ENCODE measurements at regions not wholly inside any gene's neighbourhood (a gene's known extent, or its start where the extent isn't known, plus 50 kb on each side); places are given as distances from the start of the nearest gene placed in this dataset.

DNA sequence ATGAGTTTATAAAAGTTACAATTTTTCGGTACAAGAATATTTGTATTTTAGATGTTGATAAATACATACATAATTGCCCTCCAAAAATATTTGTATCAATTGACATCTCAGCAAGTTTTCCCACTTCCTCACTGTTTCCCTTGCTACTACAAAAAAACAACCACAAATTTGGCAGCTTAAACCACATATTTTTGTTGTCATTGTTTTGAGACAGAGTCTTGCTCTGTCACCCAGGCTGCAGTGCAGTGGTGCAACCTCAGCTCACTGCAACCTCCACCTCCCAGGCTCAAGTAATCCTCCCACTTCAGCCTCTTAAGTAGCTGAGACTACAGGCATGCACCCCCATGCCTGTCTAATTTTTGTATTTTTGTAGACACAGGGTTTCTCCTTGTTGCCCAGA, 162.8 kb upstream of the RARB start:
- no peak for DNase-seq

DNA sequence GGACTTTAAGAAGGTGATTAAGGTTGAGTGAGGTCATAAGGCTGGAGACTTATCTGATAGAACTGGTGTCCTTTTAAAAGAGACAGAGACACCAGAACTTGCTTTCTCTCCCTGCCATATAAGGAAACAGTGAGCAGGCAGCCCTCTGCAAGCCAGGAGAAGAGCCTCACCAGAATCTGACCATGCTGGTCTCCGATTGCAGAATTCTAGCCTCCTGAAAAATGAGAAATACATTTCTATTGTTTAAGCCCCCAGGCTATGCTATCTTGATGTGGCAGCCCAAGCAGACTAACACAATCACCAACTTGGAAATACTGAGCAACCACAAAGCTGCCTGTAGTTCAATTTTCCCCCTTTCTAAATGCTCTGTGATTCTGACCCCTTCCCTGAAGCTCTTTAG, 161.4 kb upstream of the RARB start:
- DNase-seq = no peak

DNA sequence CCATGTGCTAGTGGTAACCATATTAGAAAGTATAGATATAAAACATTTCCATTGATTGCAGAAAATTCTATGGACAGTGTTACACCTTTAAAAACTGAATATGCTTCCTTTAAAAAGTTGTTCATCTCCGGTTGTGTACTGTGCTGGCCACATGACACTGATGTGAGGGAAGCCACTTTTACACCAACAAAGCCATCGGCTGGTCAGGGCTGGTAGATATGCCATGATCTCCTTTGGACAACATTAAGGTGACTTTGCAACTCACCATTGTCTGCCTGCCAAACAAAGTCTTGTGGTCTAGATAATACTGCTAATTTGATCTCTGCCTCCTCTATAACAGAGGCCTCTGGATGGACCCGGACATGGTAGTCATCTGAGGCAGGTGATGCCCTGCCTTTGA, 156.0 kb upstream of the RARB start:
- no peak for DNase-seq

DNA sequence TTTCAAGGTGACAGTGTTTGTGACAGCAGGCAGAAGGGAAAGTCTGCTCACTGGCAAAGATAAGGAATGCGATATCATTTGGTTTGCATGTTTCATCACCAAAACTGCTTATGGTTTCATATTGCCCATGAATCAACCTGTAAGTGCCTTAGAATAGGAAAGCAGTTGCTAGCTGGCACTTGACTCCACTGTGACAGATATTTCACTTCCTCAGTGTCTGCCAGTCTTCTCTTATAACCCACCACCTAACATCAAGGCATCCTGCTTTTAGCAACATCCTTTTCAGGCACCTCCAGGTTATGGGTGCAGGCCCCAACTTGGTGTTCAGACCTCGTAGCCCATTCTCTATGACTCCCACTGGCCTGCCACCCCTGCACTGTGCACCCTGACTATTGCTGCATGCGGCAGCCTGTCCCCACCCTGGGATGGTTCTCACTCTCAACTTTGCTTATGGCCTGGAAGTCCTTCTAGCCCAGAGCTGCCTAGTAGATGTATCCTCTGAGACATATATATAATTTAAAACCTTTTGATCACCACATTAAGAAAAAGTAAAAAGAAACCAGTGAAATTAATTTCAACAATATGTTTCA, 154.4 kb upstream of the RARB start:
- DNase-seq = no peak

DNA sequence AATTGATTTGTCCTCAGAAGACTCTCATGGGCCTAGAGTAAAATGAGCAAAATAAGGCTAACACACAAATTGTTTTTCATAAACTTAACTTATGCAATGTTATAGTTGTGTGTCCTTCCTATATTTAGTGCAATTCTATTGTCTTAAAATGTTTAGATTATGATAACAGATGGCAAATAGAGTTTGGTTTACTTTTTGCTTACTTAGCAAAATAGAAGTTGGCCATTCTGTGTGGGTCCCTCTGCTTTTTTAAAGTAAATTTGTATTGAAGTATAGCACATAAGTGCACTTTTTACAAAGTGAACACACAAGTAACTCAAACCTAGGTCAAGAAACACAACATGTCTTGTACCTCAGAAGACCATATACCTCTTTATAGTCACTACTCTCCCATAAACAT, 150.6 kb upstream of the RARB start:
- DNase-seq = no peak

DNA sequence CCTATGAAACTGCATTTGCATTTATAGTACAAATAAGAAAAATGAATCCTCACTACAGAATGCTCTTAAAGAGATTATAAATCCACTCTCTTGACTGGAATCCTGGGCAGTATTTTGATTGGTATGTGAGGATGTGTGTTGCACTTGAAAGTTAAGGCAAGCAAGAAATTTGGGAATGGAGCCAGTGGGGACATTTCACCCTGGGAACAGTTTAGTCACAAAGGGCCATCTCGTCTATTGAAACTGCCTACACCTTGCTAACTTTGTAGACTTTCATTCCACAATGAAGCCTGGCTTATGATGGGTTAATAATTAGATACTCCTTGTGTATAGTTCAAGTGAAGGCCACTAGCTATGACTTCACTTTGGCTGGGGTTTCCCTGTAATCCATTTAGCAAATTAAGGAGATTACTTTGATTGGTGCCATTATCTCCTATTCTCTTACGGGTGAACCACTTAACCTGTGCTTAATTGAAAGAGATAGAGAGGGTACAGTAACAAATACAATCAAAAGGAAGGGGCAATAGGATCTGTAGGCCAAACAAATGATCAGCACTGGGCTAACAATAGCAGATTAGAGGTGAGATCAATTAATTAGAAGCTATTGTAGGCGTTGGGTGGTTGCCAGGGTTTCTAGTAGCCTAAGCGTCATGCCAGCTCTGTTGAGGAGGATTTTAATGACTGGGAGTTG, 146.9 kb upstream of the RARB start:
- no peak for DNase-seq

DNA sequence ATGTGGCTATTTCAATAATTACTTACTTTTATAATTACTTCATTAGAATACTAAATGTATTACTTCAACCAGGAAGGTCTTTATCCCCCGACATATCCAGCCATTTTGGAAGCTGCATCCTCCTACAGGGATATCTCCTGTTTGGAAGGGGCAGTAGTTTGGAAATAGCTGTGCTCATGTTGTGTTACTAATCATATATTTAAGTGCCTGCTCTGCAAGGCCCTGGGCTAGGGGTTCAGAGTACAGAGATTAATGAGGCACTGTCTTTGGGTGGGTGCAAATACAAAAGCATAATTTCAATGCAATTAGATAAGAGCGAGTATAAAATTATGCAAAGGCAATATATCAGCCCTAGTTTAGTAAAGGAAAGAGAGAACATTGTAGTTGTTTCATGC, 146.3 kb upstream of the RARB start:
- no peak for DNase-seq

DNA sequence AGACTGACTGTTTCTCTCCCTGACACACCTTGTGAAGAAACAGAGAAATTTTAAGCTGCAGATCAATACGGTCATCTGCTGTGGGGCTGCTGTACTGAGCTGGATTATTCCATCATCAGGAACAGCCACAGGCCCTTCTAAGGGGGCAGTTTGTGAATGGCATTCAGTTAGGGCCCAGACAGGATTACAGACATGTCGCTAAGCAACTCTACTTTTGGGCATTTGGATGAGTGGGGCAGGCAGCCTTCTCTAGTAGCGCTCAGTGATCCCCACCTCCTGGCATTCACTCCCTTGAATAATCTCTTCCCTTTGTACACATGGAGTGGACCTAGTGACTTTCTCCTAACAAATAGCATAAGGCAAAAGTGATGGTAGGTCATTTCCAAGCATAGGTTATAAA, 144.4 kb upstream of the RARB start:
- DNase-seq = no peak

DNA sequence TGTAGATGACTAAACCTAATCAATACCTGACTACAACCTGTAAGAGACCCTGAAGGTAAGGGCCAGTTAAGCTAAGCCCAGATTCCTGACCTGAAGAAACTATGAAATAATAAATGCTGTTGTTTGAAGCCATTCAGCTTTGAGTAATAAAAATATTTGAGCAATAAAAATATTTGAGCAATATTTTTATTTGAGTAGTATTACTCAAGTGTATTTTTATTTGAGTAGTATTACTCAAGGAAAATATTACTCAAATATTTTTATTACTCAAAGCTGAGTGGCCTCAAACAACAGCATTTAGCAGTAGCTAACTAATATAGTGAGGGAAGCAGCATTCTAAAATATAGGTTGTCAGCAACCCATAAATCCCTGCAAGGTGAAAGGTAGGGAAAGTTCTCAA, 143.8 kb upstream of the RARB start:
- no peak for DNase-seq

DNA sequence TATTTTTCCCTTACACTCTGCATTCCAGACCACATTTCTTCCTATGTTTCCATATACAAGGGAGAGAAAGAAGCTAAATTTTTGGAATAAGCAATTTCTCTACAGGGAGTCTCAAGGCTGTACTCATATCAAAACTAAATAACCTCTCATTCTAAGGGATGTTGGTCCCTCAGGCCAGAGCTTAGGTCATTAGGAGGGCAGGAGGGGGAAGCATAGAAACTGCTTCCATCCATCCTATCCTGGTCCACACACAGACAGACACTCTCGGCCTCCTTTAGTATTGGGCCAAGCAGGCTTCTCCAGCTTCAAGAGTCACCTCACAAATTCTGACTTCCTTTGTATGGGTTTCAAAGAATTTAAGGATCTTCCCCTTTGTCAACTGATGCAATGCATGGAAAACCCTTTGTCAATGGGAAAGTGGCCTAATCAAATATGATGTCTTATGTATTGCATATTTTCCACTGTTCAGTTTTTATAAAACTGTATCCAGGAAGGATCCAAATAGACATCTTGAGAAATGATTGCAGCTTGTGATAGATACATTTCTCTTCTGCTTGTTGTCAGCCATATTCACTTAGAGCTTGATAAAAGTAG, 140.7 kb upstream of the RARB start:
- DNase-seq = no peak

DNA sequence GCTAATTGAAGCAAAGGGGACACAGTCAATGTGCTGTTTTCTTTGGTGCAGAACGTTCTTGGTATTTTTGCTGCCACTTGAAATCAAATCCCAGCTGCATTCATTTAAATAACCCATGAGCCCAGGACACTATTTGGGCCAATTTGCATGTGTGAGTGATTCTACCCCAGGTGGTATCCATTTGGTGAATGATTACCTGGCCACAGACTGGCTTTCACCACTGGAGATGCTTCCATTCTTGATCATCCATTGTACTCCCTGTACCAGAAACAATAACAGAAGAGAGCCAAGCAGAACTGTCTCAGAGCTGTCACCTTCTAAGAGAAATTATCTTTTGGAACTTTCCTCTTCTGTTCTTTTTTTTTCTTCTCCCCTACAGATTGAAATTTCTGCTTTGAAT, 139.7 kb upstream of the RARB start:
- DNase-seq = no peak

DNA sequence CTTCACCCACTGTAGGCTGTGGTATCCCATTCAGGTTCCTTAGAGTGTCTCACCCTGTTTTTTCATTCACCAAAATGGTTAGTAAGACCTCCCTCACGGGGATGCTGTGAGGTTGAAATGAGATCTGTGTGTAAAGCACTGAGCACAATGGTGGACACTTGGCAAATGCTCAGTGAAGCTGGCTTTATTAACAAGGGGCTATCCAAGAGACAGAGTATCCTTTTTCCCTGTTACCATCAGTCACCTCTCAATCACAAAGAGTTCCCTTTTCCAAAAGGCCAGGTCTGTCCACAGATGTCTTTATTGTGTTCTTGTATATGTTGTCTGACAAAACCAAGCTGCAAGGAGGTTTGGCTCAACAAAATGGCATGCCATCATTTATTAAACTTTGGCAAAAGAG, 138.9 kb upstream of the RARB start:
- no peak for DNase-seq

DNA sequence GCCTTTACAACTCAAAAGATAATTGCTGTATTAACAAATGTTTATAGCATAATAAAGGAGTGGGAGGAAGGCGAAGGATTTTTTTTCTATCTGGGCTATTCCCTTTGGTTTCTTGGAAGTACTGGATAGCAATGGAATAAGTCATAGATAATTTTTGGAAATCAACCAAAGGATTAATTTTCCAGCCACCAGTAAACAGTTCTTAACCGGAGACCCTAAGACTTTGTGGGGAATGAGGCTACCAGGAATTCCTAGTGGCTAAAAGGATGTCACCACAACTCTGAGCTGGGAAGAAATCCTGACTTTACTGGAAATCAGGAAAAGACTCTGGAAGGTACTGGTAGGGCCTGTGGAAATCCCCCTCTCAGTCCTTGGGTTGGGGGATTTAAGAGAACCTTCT, 138.4 kb upstream of the RARB start:
- DNase-seq = no peak

DNA sequence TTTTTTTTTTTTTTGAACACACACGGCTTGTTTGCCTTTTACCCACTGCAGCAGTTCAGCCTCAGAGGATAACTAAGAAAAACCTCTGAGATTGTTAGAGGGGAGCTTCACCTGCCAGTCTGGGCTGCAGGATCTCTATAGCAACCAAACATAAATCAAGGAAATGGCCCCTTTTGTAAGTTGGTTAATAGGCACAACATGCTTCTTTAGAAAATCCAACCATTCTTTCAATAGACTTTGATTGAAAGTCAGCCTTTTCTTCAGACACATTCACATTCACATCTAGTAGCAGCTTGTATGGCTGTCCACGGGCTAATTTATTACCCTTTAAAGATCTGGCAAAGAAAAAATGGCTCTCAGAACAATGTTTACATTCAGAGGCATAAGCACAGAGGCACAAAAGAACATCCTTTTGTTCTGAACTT, 136.6 kb upstream of the RARB start:
- no peak for DNase-seq

DNA sequence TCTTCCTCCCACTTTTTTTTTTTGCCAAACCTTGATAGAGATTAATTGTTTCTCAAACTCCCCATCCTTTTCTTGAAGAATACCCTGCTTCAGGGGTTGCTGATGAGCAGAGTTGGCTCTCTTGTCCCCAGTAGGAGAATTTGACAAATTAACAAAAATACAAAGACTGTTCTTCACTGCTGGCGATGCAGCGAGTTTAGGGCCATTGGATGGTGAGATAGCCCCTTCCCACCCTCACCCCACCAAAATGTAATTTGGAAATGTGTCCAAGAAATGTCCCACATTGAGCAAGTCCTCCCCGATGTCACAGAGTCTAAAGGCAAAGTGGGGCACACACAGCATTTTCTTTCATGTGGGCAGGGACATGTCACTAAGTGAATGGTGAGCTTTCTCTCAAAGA, 136.0 kb upstream of the RARB start:
- DNase-seq = no peak

DNA sequence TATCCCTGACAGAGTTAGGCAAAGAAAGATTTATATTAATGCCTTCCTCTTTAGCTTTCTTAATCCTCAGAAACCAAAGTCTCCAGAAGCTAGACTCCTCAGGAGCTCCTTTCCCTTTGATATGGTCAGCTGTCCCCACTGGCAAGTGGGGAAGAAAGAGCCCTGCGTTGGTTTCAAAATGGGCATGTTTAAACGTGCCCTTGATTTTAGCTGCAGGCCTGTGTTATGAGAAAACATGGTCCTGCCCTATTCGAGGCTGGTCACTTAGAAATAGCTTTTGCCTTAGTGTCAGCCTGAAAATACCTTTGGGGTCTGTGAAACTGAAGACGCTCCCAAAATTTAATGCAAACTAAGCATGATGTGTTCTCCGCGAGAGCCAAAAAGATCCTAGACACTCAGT, 135.5 kb upstream of the RARB start:
- DNase-seq = no peak

DNA sequence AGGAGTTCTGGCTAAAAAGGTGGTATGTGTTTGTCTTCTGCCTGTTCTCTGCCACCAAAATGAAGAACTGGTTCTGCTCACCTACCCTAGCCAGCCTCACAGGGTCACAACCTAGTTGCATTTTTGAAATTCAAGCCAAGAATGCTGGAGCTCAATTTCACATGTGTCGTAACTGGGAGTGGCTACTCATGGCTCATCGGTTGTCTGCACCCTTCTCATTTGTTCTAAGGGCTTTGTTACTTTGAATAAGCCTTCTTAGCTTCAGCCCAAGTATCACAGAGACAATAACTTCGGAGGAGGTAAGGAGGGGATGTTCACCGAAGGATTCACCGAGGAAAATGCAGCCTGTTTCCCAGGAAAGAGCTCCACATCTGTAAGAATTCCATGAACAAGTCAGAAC, 134.3 kb upstream of the RARB start:
- no peak for DNase-seq

DNA sequence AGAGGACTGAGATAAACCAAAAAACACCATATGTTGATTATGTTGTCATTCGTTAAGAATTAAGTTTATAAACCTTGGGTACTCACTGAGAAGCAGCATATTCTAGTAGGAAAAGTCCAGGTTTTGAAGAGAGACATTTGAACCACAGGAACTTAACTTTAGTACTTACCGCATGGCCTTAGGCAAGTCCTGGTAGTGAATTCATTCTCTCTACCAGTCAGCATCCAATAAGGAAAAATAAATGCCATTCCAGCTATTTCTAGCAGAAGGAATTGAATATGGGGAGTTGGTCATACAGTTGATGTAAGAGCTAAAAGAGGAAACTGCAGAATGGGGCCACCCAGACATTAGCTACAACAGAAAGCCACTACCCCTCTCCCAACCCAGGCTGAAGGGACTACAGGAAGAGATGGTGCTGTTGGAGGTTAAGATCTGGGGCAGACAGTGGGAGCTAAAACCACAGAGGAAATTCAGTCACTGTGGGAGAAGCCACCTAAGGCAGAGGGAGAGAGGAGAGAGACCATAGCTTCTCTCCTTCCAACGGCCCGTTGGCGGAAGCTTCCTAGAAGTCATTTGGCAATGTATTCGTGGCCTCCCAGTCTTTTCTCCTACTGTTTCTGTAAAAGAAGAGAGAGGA, 133.8 kb upstream of the RARB start:
- DNase-seq = no peak

DNA sequence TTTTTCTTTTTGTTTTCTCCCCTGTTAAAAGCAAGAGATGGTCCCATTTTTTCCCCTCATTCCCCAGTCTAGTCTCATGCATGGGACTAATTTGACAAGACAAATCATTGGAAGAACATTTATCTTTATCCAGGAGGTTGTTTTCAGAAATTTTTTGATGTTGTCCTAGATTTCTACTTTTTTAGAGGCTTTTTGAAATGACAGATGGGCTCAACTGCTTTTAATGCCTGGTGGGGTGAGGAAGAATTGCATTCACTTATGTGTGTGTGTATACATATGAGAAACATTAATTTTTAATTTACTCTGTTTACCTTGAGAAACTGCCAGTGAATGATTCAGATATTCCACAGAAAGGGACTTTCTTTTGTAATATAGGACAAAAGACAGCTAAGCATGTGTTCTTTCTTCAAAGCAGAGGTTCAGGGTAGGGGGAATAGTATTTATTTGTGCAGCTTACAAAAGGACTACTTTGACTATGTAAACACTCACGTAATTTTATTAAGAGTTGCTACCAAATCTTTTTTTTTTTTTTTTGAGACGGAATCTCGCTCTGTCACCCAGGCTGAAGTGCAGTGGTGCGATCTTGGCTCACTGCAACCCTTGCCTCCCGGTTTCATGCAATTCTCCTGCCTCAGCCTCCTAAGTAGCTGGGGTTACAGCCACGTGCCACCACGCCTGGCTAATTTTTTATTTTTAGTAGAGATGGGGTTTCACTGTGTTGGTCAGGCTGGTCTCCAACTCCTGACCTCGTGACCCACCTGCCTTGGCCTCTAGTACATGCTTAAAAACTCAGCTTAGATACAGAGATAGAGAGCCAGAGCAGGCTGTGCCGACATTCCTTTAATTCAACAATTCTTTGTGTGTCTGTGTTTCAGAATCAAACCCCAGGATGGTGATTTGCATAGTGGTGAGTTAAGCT, 130.1 kb upstream of the RARB start:
- DNase-seq = no peak

DNA sequence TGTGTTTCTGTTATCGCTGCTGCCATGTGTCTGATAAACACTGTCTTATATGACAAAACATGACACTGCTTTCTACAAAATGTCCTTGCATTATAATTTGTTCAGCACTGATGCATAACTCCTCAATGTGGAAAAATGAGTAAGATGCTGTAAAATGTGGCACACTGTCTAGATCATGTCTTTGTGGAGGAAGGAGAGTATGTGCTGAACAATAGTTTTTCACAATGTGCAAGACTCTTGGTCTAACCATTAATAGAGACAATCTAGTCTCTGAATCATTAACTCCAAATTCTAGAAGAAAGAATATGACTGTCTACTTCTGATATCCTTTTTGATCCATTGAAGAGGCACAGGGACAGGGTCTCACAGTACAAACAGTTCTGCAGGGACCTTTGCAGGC, 127.9 kb upstream of the RARB start:
- no peak for DNase-seq

DNA sequence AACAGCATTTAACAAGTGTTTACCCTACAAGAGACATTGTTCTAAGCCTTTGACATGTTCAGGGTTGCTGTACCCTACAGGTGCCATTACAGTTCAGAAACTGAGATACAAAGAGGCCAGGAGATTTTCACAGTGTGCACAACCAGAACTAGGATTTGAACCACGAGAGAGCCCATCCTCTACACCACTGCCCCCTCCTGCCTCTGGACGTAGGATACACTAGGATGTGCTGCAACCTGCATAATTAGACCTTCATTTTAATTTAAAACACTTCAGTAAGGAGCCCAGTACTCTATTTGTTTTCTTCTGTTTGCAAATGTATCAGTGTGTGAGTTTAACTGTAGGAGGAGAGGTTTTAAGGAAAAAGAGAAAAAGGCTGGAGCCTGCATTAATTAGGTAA, 123.1 kb upstream of the RARB start:
- no peak for DNase-seq

DNA sequence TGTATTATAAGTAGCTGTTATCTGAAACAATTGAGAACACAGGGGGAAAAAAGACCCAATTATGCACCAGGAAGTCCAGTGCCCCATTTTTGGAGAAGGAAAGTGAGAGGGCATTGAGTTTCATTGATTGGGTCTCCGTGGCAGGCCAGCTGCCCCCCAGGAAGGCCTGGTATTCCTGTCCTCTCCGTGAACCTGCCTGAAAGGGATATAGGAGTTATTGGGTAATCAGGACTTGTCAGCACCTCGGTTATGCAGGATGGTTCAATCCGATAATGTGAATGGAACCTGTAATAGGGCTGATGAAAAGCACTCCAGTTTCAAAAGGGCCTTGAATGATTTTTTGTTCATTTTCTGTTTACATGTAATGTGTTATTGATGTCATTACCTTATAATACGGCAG, 122.0 kb upstream of the RARB start:
- DNase-seq = no peak

DNA sequence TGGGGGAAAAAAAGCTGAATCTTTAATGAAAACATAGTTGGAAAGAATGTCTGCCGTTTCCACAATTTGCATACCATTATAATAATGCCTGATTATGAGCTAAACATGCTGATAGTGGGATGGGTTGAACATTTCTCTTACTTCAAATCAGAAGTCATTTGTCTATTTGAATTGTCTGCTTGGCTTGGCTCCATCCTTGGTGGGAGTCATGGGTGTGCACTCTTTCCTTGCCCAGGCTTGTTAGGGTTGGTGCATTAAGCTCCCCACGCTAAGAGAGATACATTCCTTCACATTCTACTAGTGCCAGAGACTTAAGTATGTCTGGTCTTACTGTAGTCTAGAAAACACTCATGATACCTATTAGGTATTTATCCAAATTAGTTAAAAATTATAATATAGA, 121.4 kb upstream of the RARB start:
- no peak for DNase-seq

Measured in activated effector memory CD4-positive, alpha-beta T cell treated with anti-CD3 and anti-CD28 coated beads, Interleukin-2, amount 50 U/mL, for 16 hours (primary cell).